ENCODE measurements at regions not wholly inside any gene's neighbourhood (a gene's known extent, or its start where the extent isn't known, plus 50 kb on each side); places are given as distances from the start of the nearest gene placed in this dataset.

- in situ Hi-C loops (cut with MboI; ENCODE audit: low sequenced_read_pairs, unreplicated experiment): no loop called here
- no peak for DNase-seq (ENCODE audit: low spot score)
- TF ChIP-seq CTCF (IDR thresholded peaks at IDR 0.05; ENCODE audit: borderline replicate concordance, control extremely low read depth, extremely low read depth, insufficient read depth, missing control alignments): no peak
Measured at GRCh38 chr4:14236359-14236758, 608.8 kb upstream of the BOD1L1 start.

GRCh38 chr4:14237911-14238310 lies 610.4 kb upstream of the BOD1L1 start:
- in situ Hi-C loops (cut with MboI; ENCODE audit: low sequenced_read_pairs, unreplicated experiment): no loop called here
- TF ChIP-seq CTCF (IDR thresholded peaks at IDR 0.05; ENCODE audit: borderline replicate concordance, control extremely low read depth, extremely low read depth, insufficient read depth, missing control alignments): no peak
- no peak for DNase-seq (ENCODE audit: low spot score)

- no peak for TF ChIP-seq CTCF (IDR thresholded peaks at IDR 0.05; ENCODE audit: borderline replicate concordance, control extremely low read depth, extremely low read depth, insufficient read depth, missing control alignments)
- in situ Hi-C loops (cut with MboI; ENCODE audit: low sequenced_read_pairs, unreplicated experiment): no loop called here
- DNase-seq (ENCODE audit: low spot score): no peak
Measured at GRCh38 chr4:14241574-14241973, 614.0 kb upstream of the BOD1L1 start.

- in situ Hi-C loops (cut with MboI; ENCODE audit: low sequenced_read_pairs, unreplicated experiment): no loop called here
- TF ChIP-seq CTCF (IDR thresholded peaks at IDR 0.05; ENCODE audit: borderline replicate concordance, control extremely low read depth, extremely low read depth, insufficient read depth, missing control alignments): no peak
- no peak for DNase-seq (ENCODE audit: low spot score)
Measured at GRCh38 chr4:14247767-14248166, 620.2 kb upstream of the BOD1L1 start.

GRCh38 chr4:14249226-14249625 lies 621.7 kb upstream of the BOD1L1 start:
- in situ Hi-C loops (cut with MboI; ENCODE audit: low sequenced_read_pairs, unreplicated experiment): no loop called here
- TF ChIP-seq CTCF (IDR thresholded peaks at IDR 0.05; ENCODE audit: borderline replicate concordance, control extremely low read depth, extremely low read depth, insufficient read depth, missing control alignments): no peak
- no peak for DNase-seq (ENCODE audit: low spot score)

GRCh38 chr4:14254252-14254651 lies 626.7 kb upstream of the BOD1L1 start:
- TF ChIP-seq CTCF (IDR thresholded peaks at IDR 0.05; ENCODE audit: borderline replicate concordance, control extremely low read depth, extremely low read depth, insufficient read depth, missing control alignments): peak; percentile 4
- in situ Hi-C loops (cut with MboI; ENCODE audit: low sequenced_read_pairs, unreplicated experiment): no loop called here
- no peak for DNase-seq (ENCODE audit: low spot score)

GRCh38 chr4:14254926-14255325 lies 627.4 kb upstream of the BOD1L1 start:
- DNase-seq (ENCODE audit: low spot score): no peak
- in situ Hi-C loops (cut with MboI; ENCODE audit: low sequenced_read_pairs, unreplicated experiment): no loop called here
- TF ChIP-seq CTCF (IDR thresholded peaks at IDR 0.05; ENCODE audit: borderline replicate concordance, control extremely low read depth, extremely low read depth, insufficient read depth, missing control alignments): no peak
